ENCODE measurements at regions not wholly inside any gene's neighbourhood (a gene's known extent, or its start where the extent isn't known, plus 50 kb on each side); places are given as distances from the start of the nearest gene placed in this dataset.
"Not testable (repeated sequence)": the region's sequence is repeated elsewhere in the genome, so short reads cannot be mapped to it uniquely, and the experiment has no call there.

- H3K4me3 ChIP-seq (ENCODE audit: low read depth, low read length): no peak overlapping the region
- no peak for TF ChIP-seq CTCF (IDR thresholded peaks at IDR 0.05; ENCODE audit: low read depth, low read length)
These were observed 739.3 kb downstream of the PLA2G4A start for GRCh38 chr1:187568067-187568466.

GRCh38 chr1:187570166-187570565 lies 741.4 kb downstream of the PLA2G4A start:
- TF ChIP-seq CTCF (IDR thresholded peaks at IDR 0.05; ENCODE audit: low read depth, low read length): no peak
- no peak overlapping the region for H3K4me3 ChIP-seq (ENCODE audit: low read depth, low read length)

GRCh38 chr1:187577610-187578009 lies 748.9 kb downstream of the PLA2G4A start:
- H3K4me3 ChIP-seq (ENCODE audit: low read depth, low read length): no peak overlapping the region
- no peak for TF ChIP-seq CTCF (IDR thresholded peaks at IDR 0.05; ENCODE audit: low read depth, low read length)

- H3K4me3 ChIP-seq (ENCODE audit: low read depth, low read length): no peak overlapping the region
- TF ChIP-seq CTCF (IDR thresholded peaks at IDR 0.05; ENCODE audit: low read depth, low read length): no peak
These were observed 760.2 kb downstream of the PLA2G4A start for GRCh38 chr1:187588917-187589316.

GRCh38 chr1:187605736-187606135 lies 777.0 kb downstream of the PLA2G4A start:
- no peak for TF ChIP-seq CTCF (IDR thresholded peaks at IDR 0.05; ENCODE audit: low read depth, low read length)
- no peak overlapping the region for H3K4me3 ChIP-seq (ENCODE audit: low read depth, low read length)

GRCh38 chr1:187615853-187616735 lies 787.3 kb downstream of the PLA2G4A start:
- not testable (repeated sequence) for H3K4me3 ChIP-seq (ENCODE audit: low read depth, low read length)

- H3K4me3 ChIP-seq (ENCODE audit: low read depth, low read length): not testable (repeated sequence)
These were observed 788.1 kb downstream of the PLA2G4A start for GRCh38 chr1:187616830-187617229.

- TF ChIP-seq CTCF (IDR thresholded peaks at IDR 0.05; ENCODE audit: low read depth, low read length): no peak
- no peak overlapping the region for H3K4me3 ChIP-seq (ENCODE audit: low read depth, low read length)
These were observed 789.0 kb downstream of the PLA2G4A start for GRCh38 chr1:187617776-187618175.

Data from WI38 (cell line).